CD14-positive monocyte (primary cell): ENCODE measurements at regions not wholly inside any gene's neighbourhood (a gene's known extent, or its start where the extent isn't known, plus 50 kb on each side); places are given as distances from the start of the nearest gene placed in this dataset.

Source experiments
- DNase-seq, 3 donors: peaks; one replicate each; pipeline ENCODE4 v3.0.0-alpha.2; 2011 to 2022
- H2AFZ ChIP-seq: 2 replicates; pipeline ENCODE4 v1.6.0; 2012; ENCODE audit warnings: mild to moderate bottlenecking, low read depth, low read length, inconsistent platforms; ENCODE audit not compliant: insufficient read depth, poor library complexity, severe bottlenecking
- H3K27ac ChIP-seq, 2 donors: 1 replicate in 1 of 2; 2 replicates in 1 of 2; pipeline ENCODE4 v1.5.1; 2012 to 2013; ENCODE audit warnings: low read length in 2 of 2, control low read depth in 1 of 2, inconsistent platforms in 1 of 2, low read depth in 1 of 2, mild to moderate bottlenecking in 1 of 2
- H3K27me3 ChIP-seq, 2 donors: one replicate each; pipeline versions ENCODE4 v1.6.0 to v1.6.1; 2011 to 2013; ENCODE audit warnings: low read length in 2 of 2; ENCODE audit not compliant: control insufficient read depth in 2 of 2, insufficient read depth in 2 of 2
- H3K36me3 ChIP-seq, 2 donors: replicated peaks in 1 of 2; 1 replicate in 1 of 2; 2 replicates in 1 of 2; pipeline versions ENCODE4 v1.5.1 to v1.6.1; 2012 to 2013; ENCODE audit warnings: low read length in 2 of 2, control low read depth in 1 of 2, inconsistent platforms in 1 of 2, mild to moderate bottlenecking in 1 of 2; ENCODE audit not compliant: insufficient read depth in 2 of 2, control insufficient read depth in 1 of 2
- H3K4me1 ChIP-seq, 2 donors: 1 replicate in 1 of 2; 2 replicates in 1 of 2; pipeline versions ENCODE4 v1.5.1 to v1.6.1; 2012 to 2013; ENCODE audit warnings: low read length in 2 of 2, control low read depth in 1 of 2, inconsistent platforms in 1 of 2, mild to moderate bottlenecking in 1 of 2, moderate library complexity in 1 of 2; ENCODE audit not compliant: insufficient read depth in 2 of 2, control insufficient read depth in 1 of 2
- H3K4me2 ChIP-seq: replicated peaks from 2 replicates; pipeline ENCODE3; 2012; ENCODE audit warnings: low read length, moderate library complexity, mild to moderate bottlenecking; ENCODE audit not compliant: poor library complexity, severe bottlenecking; ENCODE audit errors: extremely low read depth
- H3K4me3 ChIP-seq, 3 experiments: fragments of 200-600 bp in 1 of 3; sonication (generic) in 1 of 3; replicated peaks in 1 of 3; 1 replicate in 2 of 3; 2 replicates in 1 of 3; pipeline ENCODE4 v1.5.1; 2011 to 2013; ENCODE audit warnings: low read length in 3 of 3, mild to moderate bottlenecking in 3 of 3, control low read depth in 2 of 3, low read depth in 2 of 3, inconsistent platforms in 1 of 3, moderate library complexity in 1 of 3
- H3K79me2 ChIP-seq: 2 replicates; pipeline ENCODE4 v1.6.0; 2012; ENCODE audit warnings: mild to moderate bottlenecking, control low read depth, inconsistent platforms, low read length, moderate library complexity; ENCODE audit not compliant: insufficient read depth
- H3K9ac ChIP-seq: 2 replicates; pipeline ENCODE4 v1.6.0; 2017; ENCODE audit warnings: low read length, mild to moderate bottlenecking; ENCODE audit not compliant: insufficient read depth, poor library complexity, severe bottlenecking
- H3K9me3 ChIP-seq, 2 donors: replicated peaks in 1 of 2; 1 replicate in 1 of 2; 2 replicates in 1 of 2; pipeline versions ENCODE4 v1.5.1 to v1.6.1; 2012 to 2013; ENCODE audit warnings: low read length in 2 of 2, control low read depth in 1 of 2; ENCODE audit not compliant: control insufficient read depth in 1 of 2, insufficient read depth in 1 of 2
- H4K20me1 ChIP-seq: 2 replicates; pipeline ENCODE4 v1.6.0; 2012; ENCODE audit warnings: mild to moderate bottlenecking, low read length, control low read depth, moderate library complexity; ENCODE audit not compliant: insufficient read depth
- H3K27ac Mint-ChIP-seq, 7 donors: one replicate each; pipeline ENCODE4 v1.8.0; 2020; ENCODE audit warnings: mild to moderate bottlenecking in 7 of 7, mixed read lengths in 7 of 7, moderate library complexity in 6 of 7, inconsistent platforms in 2 of 7
- H3K27me3 Mint-ChIP-seq, 3 donors: one replicate each; pipeline ENCODE4 v1.8.0; 2021 to 2022; ENCODE audit warnings: low read depth in 3 of 3, mild to moderate bottlenecking in 3 of 3, mixed read lengths in 3 of 3, moderate library complexity in 3 of 3, inconsistent platforms in 1 of 3
- H3K36me3 Mint-ChIP-seq, 2 donors: one replicate each; pipeline ENCODE4 v1.8.0; 2020; ENCODE audit warnings: mixed read lengths in 2 of 2, inconsistent platforms in 1 of 2, mild to moderate bottlenecking in 1 of 2
- H3K4me1 Mint-ChIP-seq: one replicate; pipeline ENCODE4 v1.8.0; 2020; ENCODE audit warnings: mild to moderate bottlenecking, mixed read lengths
- H3K4me3 Mint-ChIP-seq, 2 donors: one replicate each; pipeline ENCODE4 v1.8.0; 2020; ENCODE audit warnings: mild to moderate bottlenecking in 2 of 2, mixed read lengths in 2 of 2, moderate library complexity in 1 of 2
- H3K9me3 Mint-ChIP-seq, 7 donors: one replicate each; pipeline ENCODE4 v1.8.0; 2020 to 2022; ENCODE audit warnings: mixed read lengths in 7 of 7, mild to moderate bottlenecking in 6 of 7, moderate library complexity in 6 of 7, inconsistent platforms in 2 of 7
- WGBS: methylation state at CpG from one replicate; pipeline ENCODE4 v1.1.5; 2013; ENCODE audit warnings: missing lambda C conversion rate; ENCODE audit not compliant: insufficient coverage; 5-methylcytosine and 5-hydroxymethylcytosine counted together
- intact Hi-C, 2 donors: fragments of 100-400 bp; cut with micrococcal nuclease; formaldehyde crosslinking; loops; one replicate each; pipeline versions ENCODE4 v1.15.0 to v1.15.1; 2023
- TF ChIP-seq, protein P1 (sequence below): fragments of 200-600 bp; IDR thresholded peaks from one replicate; pipeline ENCODE4 v1.8.0; 2022; ENCODE audit warnings: antibody characterized with exemption, mild to moderate bottlenecking

DNA sequence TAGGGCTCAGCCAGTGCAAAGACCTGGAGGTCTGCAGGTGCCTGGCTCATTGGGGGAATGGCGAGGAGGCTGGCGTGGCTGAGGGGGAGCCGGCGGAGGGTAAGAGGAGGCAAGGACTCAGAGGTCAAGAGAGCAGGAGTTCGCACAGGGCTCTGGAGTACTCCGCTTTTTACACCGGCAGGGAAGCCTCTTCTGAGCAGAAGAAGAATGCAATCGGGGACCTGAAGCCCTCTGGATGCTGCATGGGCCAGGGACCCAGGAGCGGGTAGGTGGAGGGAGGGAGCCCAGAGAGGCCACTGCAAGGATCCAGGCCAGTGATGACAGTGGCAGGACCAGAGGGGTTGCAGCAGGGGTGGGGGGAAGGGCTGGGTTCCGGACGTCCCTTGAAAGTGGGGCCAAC lies 70.4 kb upstream of the TAMM41 start:
- Histone ChIP-seq H3K27ac (no peak overlapping the region), H3K9ac (no peak overlapping the region), H3K36me3 (no peaks in the 10 kb centered on the region), H3K4me2 (no peak overlapping the region), H3K4me3 (no peak overlapping the region), H3K27me3 (no peaks in the 10 kb centered on the region), H4K20me1 (no peaks in the 10 kb centered on the region), H3K79me2 (no peaks in the 10 kb centered on the region), H2AFZ (no peak overlapping the region), H3K4me1 (no peaks in the 10 kb centered on the region), H3K9me3 (no peaks in the 10 kb centered on the region)
- H3K9me3 Mint-ChIP-seq, result peaks cover 0 to 9% (median 4%) of the 10 kb centered on the region in 7 donors
- no peaks in the 10 kb centered on the region for H3K4me1 Mint-ChIP-seq
- DNase-seq, result no peak
- no peaks in the 10 kb centered on the region for H3K36me3 Mint-ChIP-seq
- H3K27me3 Mint-ChIP-seq, result peaks cover 1 to 8% (median 5%) of the 10 kb centered on the region in 3 donors
- no peak overlapping the region for H3K4me3 Mint-ChIP-seq
- intact Hi-C loops, result no loop called here
- TF ChIP-seq, protein P1, sequence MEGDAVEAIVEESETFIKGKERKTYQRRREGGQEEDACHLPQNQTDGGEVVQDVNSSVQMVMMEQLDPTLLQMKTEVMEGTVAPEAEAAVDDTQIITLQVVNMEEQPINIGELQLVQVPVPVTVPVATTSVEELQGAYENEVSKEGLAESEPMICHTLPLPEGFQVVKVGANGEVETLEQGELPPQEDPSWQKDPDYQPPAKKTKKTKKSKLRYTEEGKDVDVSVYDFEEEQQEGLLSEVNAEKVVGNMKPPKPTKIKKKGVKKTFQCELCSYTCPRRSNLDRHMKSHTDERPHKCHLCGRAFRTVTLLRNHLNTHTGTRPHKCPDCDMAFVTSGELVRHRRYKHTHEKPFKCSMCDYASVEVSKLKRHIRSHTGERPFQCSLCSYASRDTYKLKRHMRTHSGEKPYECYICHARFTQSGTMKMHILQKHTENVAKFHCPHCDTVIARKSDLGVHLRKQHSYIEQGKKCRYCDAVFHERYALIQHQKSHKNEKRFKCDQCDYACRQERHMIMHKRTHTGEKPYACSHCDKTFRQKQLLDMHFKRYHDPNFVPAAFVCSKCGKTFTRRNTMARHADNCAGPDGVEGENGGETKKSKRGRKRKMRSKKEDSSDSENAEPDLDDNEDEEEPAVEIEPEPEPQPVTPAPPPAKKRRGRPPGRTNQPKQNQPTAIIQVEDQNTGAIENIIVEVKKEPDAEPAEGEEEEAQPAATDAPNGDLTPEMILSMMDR, result no peak
- no peak overlapping the region for H3K27ac Mint-ChIP-seq
- 92% methylated on average over 7 of the region's 11 CpGs for whole genome bisulfite sequencing

DNA sequence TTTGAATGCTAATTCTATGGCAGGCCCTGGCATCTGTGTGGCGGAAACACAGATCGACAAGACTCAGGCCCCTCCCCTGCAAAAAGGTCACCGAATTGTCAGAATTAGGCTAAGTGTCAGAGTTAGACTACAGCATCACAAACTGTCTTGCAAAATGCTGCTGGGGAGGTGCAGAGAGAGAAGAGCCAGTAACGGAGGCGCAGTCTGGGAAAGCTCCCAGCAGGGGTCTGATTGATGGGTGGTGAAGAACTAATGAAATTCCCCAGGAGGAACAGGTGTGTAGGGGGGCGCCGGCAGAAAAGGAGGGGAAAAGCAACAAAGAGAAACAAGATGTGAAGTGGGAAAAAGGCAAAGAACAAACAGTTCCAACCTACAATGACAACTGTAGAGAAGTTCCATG lies 72.7 kb upstream of the TAMM41 start:
- H3K27ac ChIP-seq, result no peak overlapping the region
- no peaks in the 10 kb centered on the region for H3K27me3 ChIP-seq
- no peaks in the 10 kb centered on the region for H3K9me3 ChIP-seq
- TF ChIP-seq, protein P1, result no peak
- Mint-ChIP-seq H3K27ac (no peak overlapping the region), H3K4me1 (no peaks in the 10 kb centered on the region), H3K9me3 (peaks cover 0 to 9% (median 6%) of the 10 kb centered on the region in 7 donors), H3K27me3 (peaks cover 3 to 8% (median 7%) of the 10 kb centered on the region in 3 donors), H3K4me3 (no peak overlapping the region), H3K36me3 (no peaks in the 10 kb centered on the region)
- no peaks in the 10 kb centered on the region for H3K79me2 ChIP-seq
- H4K20me1 ChIP-seq, result no peaks in the 10 kb centered on the region
- no peak for DNase-seq
- no peaks in the 10 kb centered on the region for H3K36me3 ChIP-seq
- H2AFZ ChIP-seq, result no peak overlapping the region
- no peak overlapping the region for H3K4me3 ChIP-seq
- 76% methylated on average over 3 of the region's 7 CpGs for WGBS
- no peak overlapping the region for H3K9ac ChIP-seq
- H3K4me2 ChIP-seq, result no peak overlapping the region
- H3K4me1 ChIP-seq, result no peaks in the 10 kb centered on the region
- intact Hi-C loops, result no loop called here
